Prostate gland (tissue), 2 donors: ENCODE measurements at regions not wholly inside any gene's neighbourhood (a gene's known extent, or its start where the extent isn't known, plus 50 kb on each side); places are given as distances from the start of the nearest gene placed in this dataset.

Source experiments
- POLR2A ChIP-seq: fragments of 450-650 bp; IDR thresholded peaks from one replicate; pipeline ENCODE4 v1.6.1; 2016; ENCODE audit warnings: antibody characterized with exemption, mild to moderate bottlenecking
- POLR2AphosphoS5 ChIP-seq: sonication (generic); formaldehyde crosslinking; IDR thresholded peaks from one replicate; pipeline ENCODE4 v1.6.1; 2017; ENCODE audit warnings: antibody characterized with exemption
- TF ChIP-seq, protein P1 (sequence below), 4 experiments: fragments of 200-600 bp in 2 of 4; fragments of 450-650 bp in 2 of 4; sonication (generic) in 2 of 4; IDR thresholded peaks; 1 replicate in 3 of 4; 2 replicates in 1 of 4; pipeline ENCODE4 v1.5.1; 2016 to 2019; ENCODE audit warnings: antibody characterized with exemption in 4 of 4, mild to moderate bottlenecking in 2 of 4, moderate library complexity in 2 of 4

DNA sequence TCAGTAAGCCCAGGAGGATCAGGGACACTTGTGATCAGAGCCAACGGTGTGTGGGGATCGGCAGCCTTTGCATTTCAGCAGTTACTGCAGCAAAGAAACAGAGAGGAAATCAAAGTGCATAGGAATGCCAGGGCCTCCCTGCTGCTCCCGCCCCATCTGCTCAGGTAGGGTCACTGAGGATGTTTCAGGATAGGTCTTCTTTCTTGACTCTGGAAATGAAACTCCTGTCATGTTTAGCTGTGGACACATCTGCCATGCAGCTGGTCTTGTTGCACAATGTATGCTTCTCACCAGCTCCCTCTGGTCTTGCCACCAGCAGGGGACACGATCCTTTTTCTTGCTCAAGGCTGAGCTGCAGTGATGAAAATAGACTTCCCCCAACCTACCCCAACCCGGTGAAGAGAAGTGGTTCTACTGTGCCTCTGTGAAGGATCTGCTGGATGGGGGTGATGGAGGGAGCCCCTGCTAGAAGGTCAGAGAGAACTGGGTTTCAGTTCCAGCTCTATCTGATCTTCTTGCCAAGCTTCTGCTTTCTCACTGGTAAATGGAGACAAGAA, 185.2 kb upstream of the KLF4 start:
- TF ChIP-seq, protein P1, sequence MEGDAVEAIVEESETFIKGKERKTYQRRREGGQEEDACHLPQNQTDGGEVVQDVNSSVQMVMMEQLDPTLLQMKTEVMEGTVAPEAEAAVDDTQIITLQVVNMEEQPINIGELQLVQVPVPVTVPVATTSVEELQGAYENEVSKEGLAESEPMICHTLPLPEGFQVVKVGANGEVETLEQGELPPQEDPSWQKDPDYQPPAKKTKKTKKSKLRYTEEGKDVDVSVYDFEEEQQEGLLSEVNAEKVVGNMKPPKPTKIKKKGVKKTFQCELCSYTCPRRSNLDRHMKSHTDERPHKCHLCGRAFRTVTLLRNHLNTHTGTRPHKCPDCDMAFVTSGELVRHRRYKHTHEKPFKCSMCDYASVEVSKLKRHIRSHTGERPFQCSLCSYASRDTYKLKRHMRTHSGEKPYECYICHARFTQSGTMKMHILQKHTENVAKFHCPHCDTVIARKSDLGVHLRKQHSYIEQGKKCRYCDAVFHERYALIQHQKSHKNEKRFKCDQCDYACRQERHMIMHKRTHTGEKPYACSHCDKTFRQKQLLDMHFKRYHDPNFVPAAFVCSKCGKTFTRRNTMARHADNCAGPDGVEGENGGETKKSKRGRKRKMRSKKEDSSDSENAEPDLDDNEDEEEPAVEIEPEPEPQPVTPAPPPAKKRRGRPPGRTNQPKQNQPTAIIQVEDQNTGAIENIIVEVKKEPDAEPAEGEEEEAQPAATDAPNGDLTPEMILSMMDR (IDR thresholded peaks at IDR 0.05) = no peak
- no peak for TF ChIP-seq POLR2A
- no peak for TF ChIP-seq POLR2AphosphoS5
